Prostate gland (tissue), 2 donors: ENCODE measurements at regions not wholly inside any gene's neighbourhood (a gene's known extent, or its start where the extent isn't known, plus 50 kb on each side); places are given as distances from the start of the nearest gene placed in this dataset.

Experiments
- DNase-seq: peaks from one replicate; pipeline ENCODE4 v3.0.0-alpha.2; 2019; ENCODE audit warnings: low spot score
- H3K27ac ChIP-seq, 2 donors: fragments of 200-600 bp; sonication (generic); 2 replicates each; pipeline ENCODE4 v1.5.1; 2017 to 2019
- H3K27me3 ChIP-seq: fragments of 200-600 bp; sonication (generic); replicated peaks from 2 replicates; pipeline ENCODE4 v1.5.1; 2019; ENCODE audit not compliant: insufficient read depth
- H3K36me3 ChIP-seq, 2 donors: fragments of 200-600 bp; sonication (generic); 1 replicate in 1 of 2; 2 replicates in 1 of 2; pipeline versions ENCODE4 v1.5.1 to v1.8.1; 2017 to 2019
- H3K4me1 ChIP-seq: fragments of 200-600 bp; sonication (generic); replicated peaks from 2 replicates; pipeline ENCODE4 v1.5.1; 2019
- H3K4me3 ChIP-seq, 2 donors: fragments of 200-600 bp; sonication (generic); 2 replicates each; pipeline ENCODE4 v1.5.1; 2017 to 2019
- H3K9me3 ChIP-seq: fragments of 200-600 bp; sonication (generic); 2 replicates; pipeline ENCODE4 v1.5.1; 2017
- POLR2A ChIP-seq: fragments of 450-650 bp; IDR thresholded peaks from one replicate; pipeline ENCODE4 v1.6.1; 2016; ENCODE audit warnings: antibody characterized with exemption, mild to moderate bottlenecking
- POLR2AphosphoS5 ChIP-seq: sonication (generic); formaldehyde crosslinking; IDR thresholded peaks from one replicate; pipeline ENCODE4 v1.6.1; 2017; ENCODE audit warnings: antibody characterized with exemption
- WGBS: methylation state at CpG from one replicate; pipeline ENCODE4 v1.1.5; 2018; 5-methylcytosine and 5-hydroxymethylcytosine counted together
- intact Hi-C: fragments of 100-400 bp; cut with DNase I; formaldehyde crosslinking; loops from one replicate; pipeline ENCODE4 v1.14.2; 2022
- TF ChIP-seq, protein P1 (sequence below), 4 experiments: fragments of 200-600 bp in 2 of 4; fragments of 450-650 bp in 2 of 4; sonication (generic) in 2 of 4; IDR thresholded peaks; 1 replicate in 3 of 4; 2 replicates in 1 of 4; pipeline ENCODE4 v1.5.1; 2016 to 2019; ENCODE audit warnings: antibody characterized with exemption in 4 of 4, mild to moderate bottlenecking in 2 of 4, moderate library complexity in 2 of 4

DNA sequence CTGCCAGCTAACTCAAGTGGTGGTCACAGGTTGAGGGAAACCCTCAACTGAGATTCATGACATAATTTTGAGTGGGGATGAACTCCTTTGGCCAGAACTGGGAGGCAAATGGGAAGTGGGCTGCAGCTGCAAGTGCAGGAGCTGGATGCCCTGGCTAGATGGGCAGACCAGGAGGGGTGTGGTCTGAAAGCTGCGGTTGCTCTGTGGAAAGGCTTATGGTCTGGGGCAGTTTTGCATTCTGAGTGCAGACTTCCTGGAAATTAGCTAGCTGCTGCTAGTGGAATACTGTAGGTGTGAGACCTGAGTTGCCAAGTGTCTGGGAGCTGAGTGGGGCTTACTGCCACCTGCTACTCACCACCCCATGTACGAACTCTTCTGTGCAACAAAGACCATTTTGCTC, 52.1 kb upstream of the NAP1L2 start:
- intact Hi-C loops: loop anchor here (10.0 kb wide), 1 partner anchor 662 kb away; no protein-coding TSS in a partner anchor
- no peak for DNase-seq
- Histone ChIP-seq H3K36me3 (no peaks in the 10 kb centered on the region), H3K4me3 (no peak overlapping the region), H3K27me3 (no peaks in the 10 kb centered on the region), H3K4me1 (no peaks in the 10 kb centered on the region), H3K9me3 (no peaks in the 10 kb centered on the region), H3K27ac (no peak overlapping the region)
- no CpG with 5 or more reads among the region's 2 CpGs for WGBS
- TF ChIP-seq, protein P1, sequence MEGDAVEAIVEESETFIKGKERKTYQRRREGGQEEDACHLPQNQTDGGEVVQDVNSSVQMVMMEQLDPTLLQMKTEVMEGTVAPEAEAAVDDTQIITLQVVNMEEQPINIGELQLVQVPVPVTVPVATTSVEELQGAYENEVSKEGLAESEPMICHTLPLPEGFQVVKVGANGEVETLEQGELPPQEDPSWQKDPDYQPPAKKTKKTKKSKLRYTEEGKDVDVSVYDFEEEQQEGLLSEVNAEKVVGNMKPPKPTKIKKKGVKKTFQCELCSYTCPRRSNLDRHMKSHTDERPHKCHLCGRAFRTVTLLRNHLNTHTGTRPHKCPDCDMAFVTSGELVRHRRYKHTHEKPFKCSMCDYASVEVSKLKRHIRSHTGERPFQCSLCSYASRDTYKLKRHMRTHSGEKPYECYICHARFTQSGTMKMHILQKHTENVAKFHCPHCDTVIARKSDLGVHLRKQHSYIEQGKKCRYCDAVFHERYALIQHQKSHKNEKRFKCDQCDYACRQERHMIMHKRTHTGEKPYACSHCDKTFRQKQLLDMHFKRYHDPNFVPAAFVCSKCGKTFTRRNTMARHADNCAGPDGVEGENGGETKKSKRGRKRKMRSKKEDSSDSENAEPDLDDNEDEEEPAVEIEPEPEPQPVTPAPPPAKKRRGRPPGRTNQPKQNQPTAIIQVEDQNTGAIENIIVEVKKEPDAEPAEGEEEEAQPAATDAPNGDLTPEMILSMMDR (IDR thresholded peaks at IDR 0.05): no peak
- no peak for TF ChIP-seq POLR2A
- no peak for TF ChIP-seq POLR2AphosphoS5
